Neutrophil (primary cell): ENCODE measurements at regions not wholly inside any gene's neighbourhood (a gene's known extent, or its start where the extent isn't known, plus 50 kb on each side); places are given as distances from the start of the nearest gene placed in this dataset.

Experiments
- H3K27ac ChIP-seq: fragments of 200-600 bp; sonication (generic); 2 replicates; pipeline ENCODE4 v1.5.1; 2016; ENCODE audit warnings: mild to moderate bottlenecking, moderate library complexity
- H3K27me3 ChIP-seq: fragments of 200-600 bp; sonication (generic); 2 replicates; pipeline ENCODE4 v1.6.0; 2016; ENCODE audit warnings: mild to moderate bottlenecking
- H3K36me3 ChIP-seq: fragments of 200-600 bp; sonication (generic); 2 replicates; pipeline ENCODE4 v1.5.1; 2017
- H3K4me1 ChIP-seq, 2 experiments: fragments of 200-600 bp in 1 of 2; sonication (generic) in 1 of 2; 1 replicate in 1 of 2; 2 replicates in 1 of 2; pipeline versions ENCODE4 v1.5.1 to v1.6.1; 2013 to 2016; ENCODE audit warnings: low read depth in 1 of 2, low read length in 1 of 2, mild to moderate bottlenecking in 1 of 2, moderate library complexity in 1 of 2; ENCODE audit not compliant: control insufficient read depth in 1 of 2, insufficient read depth in 1 of 2
- H3K4me3 ChIP-seq, 2 experiments: fragments of 200-600 bp in 1 of 2; sonication (generic) in 1 of 2; 1 replicate in 1 of 2; 2 replicates in 1 of 2; pipeline ENCODE4 v1.5.1; 2013 to 2016; ENCODE audit warnings: low read depth in 1 of 2, low read length in 1 of 2, mild to moderate bottlenecking in 1 of 2, moderate library complexity in 1 of 2
- H3K9me3 ChIP-seq: fragments of 200-600 bp; sonication (generic); 2 replicates; pipeline ENCODE4 v1.5.1; 2016
- TF ChIP-seq, protein P1 (sequence below): fragments of 200-600 bp; sonication (generic); IDR thresholded peaks from 2 replicates; pipeline ENCODE4 v1.5.1; 2016; ENCODE audit warnings: antibody characterized with exemption

DNA sequence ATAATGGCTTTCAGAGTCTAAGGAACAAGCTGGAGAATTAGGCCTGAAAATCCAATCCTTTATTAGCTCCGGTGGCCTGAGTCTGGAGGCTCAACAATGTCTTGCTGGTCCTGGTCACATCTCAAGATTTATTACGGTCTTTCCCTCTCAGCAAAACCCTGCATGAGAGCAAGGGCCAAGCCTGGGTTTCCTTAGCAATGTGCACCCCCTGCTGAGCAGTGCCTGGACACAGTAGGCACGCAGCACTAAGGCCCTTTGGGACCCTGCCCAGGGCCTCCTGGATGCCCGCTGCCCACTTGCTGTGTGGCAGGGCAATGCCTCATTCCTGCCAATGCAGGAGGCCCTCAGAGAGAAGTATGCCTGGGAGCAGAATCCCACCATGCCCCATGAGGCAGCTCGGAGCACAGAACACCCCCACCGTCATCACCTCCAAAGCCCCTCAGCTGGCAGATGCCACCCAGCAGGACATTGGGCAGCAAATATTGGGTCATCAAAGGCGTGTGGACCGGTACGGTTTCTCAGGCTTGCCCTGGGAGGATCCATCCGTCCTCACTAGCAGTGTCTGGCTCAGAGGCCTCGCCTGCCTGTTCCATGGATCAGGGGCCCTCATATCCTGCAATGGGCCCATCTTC lies 156.4 kb downstream of the OAT start:
- TF ChIP-seq, protein P1, sequence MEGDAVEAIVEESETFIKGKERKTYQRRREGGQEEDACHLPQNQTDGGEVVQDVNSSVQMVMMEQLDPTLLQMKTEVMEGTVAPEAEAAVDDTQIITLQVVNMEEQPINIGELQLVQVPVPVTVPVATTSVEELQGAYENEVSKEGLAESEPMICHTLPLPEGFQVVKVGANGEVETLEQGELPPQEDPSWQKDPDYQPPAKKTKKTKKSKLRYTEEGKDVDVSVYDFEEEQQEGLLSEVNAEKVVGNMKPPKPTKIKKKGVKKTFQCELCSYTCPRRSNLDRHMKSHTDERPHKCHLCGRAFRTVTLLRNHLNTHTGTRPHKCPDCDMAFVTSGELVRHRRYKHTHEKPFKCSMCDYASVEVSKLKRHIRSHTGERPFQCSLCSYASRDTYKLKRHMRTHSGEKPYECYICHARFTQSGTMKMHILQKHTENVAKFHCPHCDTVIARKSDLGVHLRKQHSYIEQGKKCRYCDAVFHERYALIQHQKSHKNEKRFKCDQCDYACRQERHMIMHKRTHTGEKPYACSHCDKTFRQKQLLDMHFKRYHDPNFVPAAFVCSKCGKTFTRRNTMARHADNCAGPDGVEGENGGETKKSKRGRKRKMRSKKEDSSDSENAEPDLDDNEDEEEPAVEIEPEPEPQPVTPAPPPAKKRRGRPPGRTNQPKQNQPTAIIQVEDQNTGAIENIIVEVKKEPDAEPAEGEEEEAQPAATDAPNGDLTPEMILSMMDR = no peak
- Histone ChIP-seq H3K4me3 (no peak overlapping the region), H3K36me3 (no peaks in the 10 kb centered on the region), H3K27ac (no peak overlapping the region), H3K4me1 (no peaks in the 10 kb centered on the region), H3K9me3 (no peaks in the 10 kb centered on the region), H3K27me3 (no peaks in the 10 kb centered on the region)

DNA sequence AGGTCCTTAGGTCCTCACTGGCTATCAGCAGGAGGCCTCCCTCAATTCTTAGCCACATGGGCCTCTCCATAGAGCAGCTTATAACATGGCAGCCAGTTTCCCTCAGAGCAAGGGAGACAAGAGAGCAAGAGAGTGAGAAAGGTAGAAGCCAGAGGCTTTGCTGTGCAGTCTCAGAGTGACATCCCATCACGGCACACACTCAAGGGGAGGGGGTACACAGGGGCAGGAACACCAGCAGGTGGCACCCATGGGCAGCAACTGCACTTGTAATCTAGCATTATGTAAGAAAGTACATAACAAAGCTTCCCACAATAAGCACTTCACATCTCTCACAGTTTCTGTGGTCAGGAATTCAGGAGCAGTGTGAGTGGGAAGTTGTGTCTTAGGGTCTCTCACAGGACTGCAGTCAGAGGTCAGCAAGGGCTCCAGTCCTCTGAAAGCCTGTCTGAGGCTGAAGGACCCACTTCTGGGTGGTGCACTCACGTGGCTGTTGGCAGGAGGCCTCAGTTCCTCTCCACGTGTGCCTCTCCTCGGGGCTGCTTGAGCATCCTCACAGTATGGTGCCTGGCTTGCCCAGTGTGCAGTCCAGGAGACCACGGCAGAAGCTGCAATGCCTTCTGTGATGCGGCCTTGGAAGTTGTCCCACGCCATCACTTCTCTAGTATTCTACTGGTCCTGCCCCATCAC lies 159.4 kb downstream of the OAT start:
- H3K4me3 ChIP-seq = no peak overlapping the region
- H3K36me3 ChIP-seq = no peaks in the 10 kb centered on the region
- H3K27me3 ChIP-seq = no peaks in the 10 kb centered on the region
- no peaks in the 10 kb centered on the region for H3K9me3 ChIP-seq
- TF ChIP-seq, protein P1 = no peak
- no peaks in the 10 kb centered on the region for H3K4me1 ChIP-seq
- no peak overlapping the region for H3K27ac ChIP-seq

DNA sequence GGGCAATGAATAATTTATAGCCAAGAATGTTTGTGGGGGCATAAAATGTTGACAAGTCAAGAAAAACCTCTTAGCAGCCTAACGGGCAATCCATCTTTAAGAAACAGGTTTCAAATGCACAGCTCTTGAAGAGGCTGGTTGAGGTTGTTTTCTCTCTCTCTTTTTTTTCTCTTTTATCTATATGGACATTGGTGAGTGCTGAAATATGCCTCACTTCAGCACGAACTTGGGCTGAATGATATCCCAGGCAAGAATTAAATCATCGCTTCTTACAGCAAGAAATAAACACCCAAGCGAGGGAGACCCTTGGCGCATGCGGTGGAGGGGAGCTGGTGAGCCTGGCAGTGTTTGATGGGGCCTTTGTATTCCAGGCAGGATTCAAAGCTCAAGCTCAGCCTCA lies 160.9 kb downstream of the OAT start:
- no peaks in the 10 kb centered on the region for H3K27me3 ChIP-seq
- H3K4me3 ChIP-seq = no peak overlapping the region
- no peaks in the 10 kb centered on the region for H3K9me3 ChIP-seq
- H3K27ac ChIP-seq = no peak overlapping the region
- TF ChIP-seq, protein P1 = no peak
- H3K4me1 ChIP-seq = peaks cover 2% of the 10 kb centered on the region in 2 experiments
- no peaks in the 10 kb centered on the region for H3K36me3 ChIP-seq

DNA sequence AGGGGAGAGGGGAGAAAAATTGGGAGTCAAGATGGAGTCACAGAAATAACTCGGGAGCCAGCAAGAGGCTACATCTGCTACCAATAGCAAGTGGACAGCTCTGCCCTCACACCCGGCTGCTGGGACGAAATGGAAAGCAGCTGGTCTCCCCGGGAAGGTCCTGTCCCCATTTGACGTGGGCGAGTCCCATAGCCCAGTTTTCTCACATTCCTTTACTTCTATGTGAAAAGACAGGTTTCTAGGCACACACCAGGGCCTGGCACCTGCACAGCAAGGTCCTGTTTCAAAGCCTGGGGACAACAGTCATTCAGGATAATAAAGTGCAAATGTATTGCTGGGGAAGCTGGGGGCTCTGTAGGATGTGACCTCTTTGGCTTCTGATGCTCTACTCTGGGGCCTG lies 162.6 kb downstream of the OAT start:
- Histone ChIP-seq H3K4me3 (no peak overlapping the region), H3K9me3 (no peaks in the 10 kb centered on the region), H3K27ac (no peak overlapping the region), H3K36me3 (no peaks in the 10 kb centered on the region), H3K4me1 (peaks cover 18 to 19% of the 10 kb centered on the region in 2 experiments), H3K27me3 (no peaks in the 10 kb centered on the region)
- TF ChIP-seq, protein P1 = no peak

DNA sequence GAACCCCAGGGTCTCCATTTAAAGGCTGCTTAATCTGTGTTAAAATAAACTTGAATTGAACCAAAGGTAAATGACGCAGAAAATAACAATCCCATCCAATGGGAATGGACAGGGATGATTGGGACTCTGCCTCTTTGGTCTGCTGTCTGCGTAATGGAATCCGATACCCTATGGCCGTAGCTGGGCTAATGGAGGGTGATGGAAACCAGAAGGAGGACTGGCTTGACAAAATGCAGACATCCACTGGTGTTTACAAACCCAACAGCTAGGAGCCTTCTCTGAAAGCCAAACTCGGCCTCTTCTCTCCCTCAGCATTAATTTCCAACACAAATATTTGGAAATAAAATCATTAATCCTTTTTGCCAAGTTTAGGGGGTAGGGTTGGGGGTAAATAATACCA lies 162.2 kb upstream of the CHST15 start:
- H3K4me3 ChIP-seq = no peak overlapping the region
- H3K9me3 ChIP-seq = no peaks in the 10 kb centered on the region
- no peaks in the 10 kb centered on the region for H3K27me3 ChIP-seq
- no peak overlapping the region for H3K27ac ChIP-seq
- no peaks in the 10 kb centered on the region for H3K36me3 ChIP-seq
- TF ChIP-seq, protein P1 = no peak
- peaks cover 24 to 25% of the 10 kb centered on the region in 2 experiments for H3K4me1 ChIP-seq
